Glutamatergic neuron (in vitro differentiated cells): ENCODE measurements at regions not wholly inside any gene's neighbourhood (a gene's known extent, or its start where the extent isn't known, plus 50 kb on each side); places are given as distances from the start of the nearest gene placed in this dataset.

Experiments used
- DNase-seq: peaks from one replicate; pipeline ENCODE4 v3.0.0; 2022
- H3K27ac Mint-ChIP-seq: one replicate; pipeline ENCODE4 v1.8.0; 2020; ENCODE audit warnings: mild to moderate bottlenecking, mixed read lengths, inconsistent platforms; ENCODE audit not compliant: unreplicated experiment
- H3K27me3 Mint-ChIP-seq: one replicate; pipeline ENCODE4 v1.8.0; 2020; ENCODE audit warnings: mild to moderate bottlenecking, moderate library complexity, mixed read lengths, inconsistent platforms; ENCODE audit not compliant: unreplicated experiment
- H3K36me3 Mint-ChIP-seq: one replicate; pipeline ENCODE4 v1.8.0; 2020; ENCODE audit warnings: mild to moderate bottlenecking, mixed read lengths, inconsistent platforms; ENCODE audit not compliant: unreplicated experiment
- H3K4me1 Mint-ChIP-seq: one replicate; pipeline ENCODE4 v1.8.0; 2020; ENCODE audit warnings: mild to moderate bottlenecking, low read depth, mixed read lengths, inconsistent platforms; ENCODE audit not compliant: unreplicated experiment
- H3K4me3 Mint-ChIP-seq: one replicate; pipeline ENCODE4 v1.8.0; 2020; ENCODE audit warnings: mild to moderate bottlenecking, mixed read lengths, inconsistent platforms; ENCODE audit not compliant: unreplicated experiment
- H3K9me3 Mint-ChIP-seq: one replicate; pipeline ENCODE4 v1.8.0; 2020; ENCODE audit warnings: mild to moderate bottlenecking, moderate library complexity, mixed read lengths, inconsistent platforms; ENCODE audit not compliant: unreplicated experiment
- TF ChIP-seq, protein P1 (sequence below): fragments of 200-600 bp; sonication (generic); IDR thresholded peaks from one replicate; pipeline ENCODE4 v1.5.0; 2021; ENCODE audit not compliant: partially characterized antibody, unreplicated experiment

DNA sequence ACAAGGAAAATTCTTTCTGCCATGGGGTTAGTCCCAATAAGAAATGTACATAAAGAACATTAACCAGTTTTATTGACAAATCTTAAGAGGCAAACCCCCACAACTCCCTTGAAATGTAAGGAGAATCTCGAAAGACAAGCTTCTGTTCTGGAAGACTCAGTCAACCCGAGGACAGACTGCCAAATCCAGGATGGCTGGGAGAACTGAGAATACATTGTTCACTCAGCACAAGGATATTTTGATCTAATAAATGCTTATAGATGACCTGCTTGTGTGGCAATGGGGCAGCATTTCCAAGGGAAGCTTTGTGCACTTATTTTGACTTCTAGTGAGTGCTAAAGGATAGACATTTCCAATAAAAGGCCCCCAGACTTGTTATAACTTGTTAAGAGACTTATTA lies 280.4 kb downstream of the DHX15 start:
- H3K9me3 Mint-ChIP-seq, result no peaks in the 10 kb centered on the region

DNA sequence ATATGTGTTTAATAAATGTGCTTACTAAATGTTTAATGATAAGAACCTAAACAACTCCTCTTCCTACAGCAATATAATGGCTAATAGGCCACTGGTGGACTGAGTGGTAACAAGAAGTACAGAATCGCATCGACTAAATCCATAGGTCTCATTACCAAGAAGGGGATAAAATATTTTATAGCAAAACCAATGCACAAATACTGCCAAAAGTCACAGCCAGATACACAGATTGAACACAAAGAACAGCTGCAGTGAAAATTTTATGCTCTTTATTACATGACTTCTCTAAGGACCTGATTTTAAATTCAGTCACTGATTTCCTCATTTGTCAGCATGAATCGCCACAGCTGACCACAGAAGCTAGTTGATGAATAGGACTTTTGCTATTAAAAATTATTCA lies 285.4 kb downstream of the DHX15 start:
- Mint-ChIP-seq H3K27ac (no peak overlapping the region), H3K9me3 (no peaks in the 10 kb centered on the region)
- TF ChIP-seq, protein P1, sequence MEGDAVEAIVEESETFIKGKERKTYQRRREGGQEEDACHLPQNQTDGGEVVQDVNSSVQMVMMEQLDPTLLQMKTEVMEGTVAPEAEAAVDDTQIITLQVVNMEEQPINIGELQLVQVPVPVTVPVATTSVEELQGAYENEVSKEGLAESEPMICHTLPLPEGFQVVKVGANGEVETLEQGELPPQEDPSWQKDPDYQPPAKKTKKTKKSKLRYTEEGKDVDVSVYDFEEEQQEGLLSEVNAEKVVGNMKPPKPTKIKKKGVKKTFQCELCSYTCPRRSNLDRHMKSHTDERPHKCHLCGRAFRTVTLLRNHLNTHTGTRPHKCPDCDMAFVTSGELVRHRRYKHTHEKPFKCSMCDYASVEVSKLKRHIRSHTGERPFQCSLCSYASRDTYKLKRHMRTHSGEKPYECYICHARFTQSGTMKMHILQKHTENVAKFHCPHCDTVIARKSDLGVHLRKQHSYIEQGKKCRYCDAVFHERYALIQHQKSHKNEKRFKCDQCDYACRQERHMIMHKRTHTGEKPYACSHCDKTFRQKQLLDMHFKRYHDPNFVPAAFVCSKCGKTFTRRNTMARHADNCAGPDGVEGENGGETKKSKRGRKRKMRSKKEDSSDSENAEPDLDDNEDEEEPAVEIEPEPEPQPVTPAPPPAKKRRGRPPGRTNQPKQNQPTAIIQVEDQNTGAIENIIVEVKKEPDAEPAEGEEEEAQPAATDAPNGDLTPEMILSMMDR, result no peak

More for the DNA sequence above, 280.4 kb downstream of the DHX15 start:
- no peak overlapping the region for H3K4me3 Mint-ChIP-seq
- H3K27me3 Mint-ChIP-seq, result no peaks in the 10 kb centered on the region
- TF ChIP-seq, protein P1, result no peak
- H3K27ac Mint-ChIP-seq, result no peak overlapping the region
- no peaks in the 10 kb centered on the region for H3K36me3 Mint-ChIP-seq
- no peaks in the 10 kb centered on the region for H3K4me1 Mint-ChIP-seq
- no peak for DNase-seq

DNA sequence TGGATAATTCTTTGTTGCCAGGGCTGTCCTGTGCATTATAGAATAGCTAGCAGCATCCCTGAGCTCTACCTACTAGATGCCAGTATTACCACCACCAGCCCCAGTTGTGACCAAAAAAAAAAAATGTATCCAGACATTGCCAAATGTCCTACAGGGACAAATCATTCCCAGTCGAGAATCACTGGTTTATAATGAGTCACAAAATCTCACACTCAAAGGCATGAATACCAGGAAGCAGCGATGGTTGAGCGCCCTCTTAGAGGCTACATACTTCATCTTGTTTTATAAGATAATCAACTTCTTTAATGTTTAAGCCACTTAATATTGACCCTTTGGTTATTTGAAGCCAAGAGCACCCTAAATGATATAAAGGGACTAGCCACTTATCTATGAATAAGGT lies 297.3 kb downstream of the DHX15 start:
- Mint-ChIP-seq H3K4me3 (no peak overlapping the region), H3K36me3 (peaks cover 9% of the 10 kb centered on the region), H3K27me3 (peaks cover 1% of the 10 kb centered on the region), H3K9me3 (peaks cover 6% of the 10 kb centered on the region), H3K27ac (no peak overlapping the region), H3K4me1 (peaks cover 14% of the 10 kb centered on the region)
- no peak for DNase-seq
- TF ChIP-seq, protein P1, result no peak

More for the DNA sequence above, 285.4 kb downstream of the DHX15 start:
- Mint-ChIP-seq H3K27me3 (no peaks in the 10 kb centered on the region), H3K4me1 (no peaks in the 10 kb centered on the region), H3K4me3 (no peak overlapping the region), H3K36me3 (no peaks in the 10 kb centered on the region)
- no peak for DNase-seq

DNA sequence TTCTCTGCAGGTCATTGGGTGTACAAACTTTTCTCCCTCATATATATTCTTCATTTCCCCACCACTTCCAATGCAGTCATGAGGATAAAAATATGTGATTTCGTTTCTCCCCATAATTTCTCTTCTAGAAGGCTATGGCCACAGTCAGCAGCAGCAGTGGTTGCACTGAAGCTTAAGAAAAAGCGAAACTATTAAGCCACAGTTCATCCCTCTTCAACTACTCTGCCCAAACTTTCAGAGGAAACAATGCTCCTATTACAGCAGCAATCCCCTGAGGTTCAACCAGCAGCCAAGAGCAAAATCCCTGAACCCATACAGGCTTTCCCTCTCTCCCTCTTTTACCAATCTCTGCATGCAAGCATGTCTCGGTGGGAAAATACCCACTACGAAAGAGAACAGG lies 298.6 kb downstream of the DHX15 start:
- Mint-ChIP-seq H3K9me3 (peaks cover 7% of the 10 kb centered on the region), H3K4me1 (peaks cover 14% of the 10 kb centered on the region), H3K36me3 (peaks cover 5% of the 10 kb centered on the region), H3K4me3 (no peak overlapping the region), H3K27ac (no peak overlapping the region), H3K27me3 (peaks cover 1% of the 10 kb centered on the region)
- DNase-seq, result no peak
- TF ChIP-seq, protein P1, result no peak

GRCh38 chr4:24282446-24282845 lies 301.9 kb downstream of the DHX15 start:
- H3K9me3 Mint-ChIP-seq, result peaks cover 2% of the 10 kb centered on the region
- no peaks in the 10 kb centered on the region for H3K36me3 Mint-ChIP-seq
- TF ChIP-seq, protein P1, result no peak
- peaks cover 3% of the 10 kb centered on the region for H3K27me3 Mint-ChIP-seq
- H3K4me3 Mint-ChIP-seq, result no peak overlapping the region
- no peak for DNase-seq
- H3K27ac Mint-ChIP-seq, result no peak overlapping the region
- peaks cover 18% of the 10 kb centered on the region for H3K4me1 Mint-ChIP-seq
